ENCODE measurements at regions not wholly inside any gene's neighbourhood (a gene's known extent, or its start where the extent isn't known, plus 50 kb on each side); places are given as distances from the start of the nearest gene placed in this dataset.
A peak's percentile ranks its signal among the peaks of the same experiment; 100 is the strongest.

DNA sequence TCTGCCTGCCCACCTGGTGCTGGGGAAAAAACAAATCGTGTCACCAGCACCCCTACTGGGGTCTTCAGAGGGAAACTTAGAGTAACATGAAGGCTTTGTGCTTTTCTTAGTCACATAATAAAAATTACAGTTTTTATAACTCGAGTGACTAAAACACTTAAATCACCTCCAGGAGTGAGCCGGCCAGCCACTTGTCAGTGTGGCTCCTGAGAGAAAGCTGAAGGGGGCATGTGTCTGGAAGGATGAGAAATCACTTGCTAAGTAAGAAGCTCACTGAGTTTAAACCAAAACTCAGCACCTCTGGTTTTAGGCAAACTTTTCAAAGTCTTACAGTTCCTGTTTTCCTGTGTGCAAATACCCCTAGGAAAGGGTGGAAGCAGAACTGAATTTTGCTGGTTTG, 372.2 kb downstream of the CDH26 start:
- TF ChIP-seq CTCF (IDR thresholded peaks at IDR 0.05; ENCODE audit: insufficient read depth, low read length) (no peak), SPI1 (IDR thresholded peaks at IDR 0.05; ENCODE audit: borderline replicate concordance, low read depth) (peak; percentile 61; the same call in 1 of the 2 replicates)

Measured in HL-60 (cell line).